HEK293 (cell line): ENCODE measurements at regions not wholly inside any gene's neighbourhood (a gene's known extent, or its start where the extent isn't known, plus 50 kb on each side); places are given as distances from the start of the nearest gene placed in this dataset.

Source experiments
- CTCF ChIA-PET: fragments of 350-600 bp; formaldehyde crosslinking; extraction: SDS; loops from one replicate; lab custom pipeline; 2021; ENCODE audit warnings: antibody characterized with exemption; lab: Yijun Ruan, JAX
- POLR2A ChIA-PET: fragments of 300-600 bp; formaldehyde crosslinking; extraction: SDS; loops from one replicate; lab custom pipeline; 2020; ENCODE audit warnings: antibody characterized with exemption, inconsistent platforms; lab: Yijun Ruan, JAX
- H3K27ac ChIP-seq: fragments of 200-500 bp; sonication (Bioruptor generic); 2 replicates; pipeline ENCODE4 v1.5.1; 2014; ENCODE audit warnings: low read depth, low read length, control low read depth, inconsistent platforms; ENCODE audit errors: extremely low read depth
- H3K36me3 ChIP-seq, 2 experiments: fragments of 200-500 bp in 1 of 2; sonication (Bioruptor generic) in 1 of 2; 1 replicate in 1 of 2; 2 replicates in 1 of 2; pipeline ENCODE4 v1.5.1; 2014 to 2017; ENCODE audit warnings: inconsistent platforms in 2 of 2, low read length in 2 of 2; ENCODE audit not compliant: control insufficient read depth in 2 of 2, insufficient read depth in 1 of 2
- H3K4me1 ChIP-seq: fragments of 200-500 bp; sonication (Bioruptor generic); 2 replicates; pipeline ENCODE4 v1.5.1; 2014; ENCODE audit warnings: mild to moderate bottlenecking, low read length, inconsistent platforms; ENCODE audit not compliant: control insufficient read depth, insufficient read depth
- H3K4me3 ChIP-seq: 2 replicates; pipeline ENCODE4 v1.5.1; 2011; ENCODE audit warnings: low read depth, mild to moderate bottlenecking, control low read depth, low read length, moderate library complexity
- H3K9me3 ChIP-seq: fragments of 200-500 bp; sonication (Bioruptor generic); 2 replicates; pipeline ENCODE4 v1.5.1; 2014; ENCODE audit warnings: low read depth, low read length, inconsistent platforms; ENCODE audit not compliant: control insufficient read depth, insufficient read depth
- KLF1 ChIP-seq: fragments of 450-650 bp; formaldehyde crosslinking; IDR thresholded peaks from 2 replicates; pipeline ENCODE4 v1.5.1; 2016; ENCODE audit warnings: missing biosample characterization, missing genetic modification characterization
- KLF9 ChIP-seq: fragments of 450-650 bp; formaldehyde crosslinking; IDR thresholded peaks from 2 replicates; pipeline ENCODE4 v1.5.1; 2016; ENCODE audit warnings: missing biosample characterization, missing genetic modification characterization, low read depth
- ZFHX2 ChIP-seq: fragments of 450-650 bp; formaldehyde crosslinking; conservative IDR thresholded peaks from 2 replicates; pipeline ENCODE4 v1.5.1; 2016; ENCODE audit warnings: missing biosample characterization, missing genetic modification characterization
- ZNF112 ChIP-seq: fragments of 450-650 bp; formaldehyde crosslinking; IDR thresholded peaks from 2 replicates; pipeline ENCODE4 v1.5.0; 2017; ENCODE audit warnings: missing biosample characterization, missing genetic modification characterization
- ZNF155 ChIP-seq: fragments of 450-650 bp; formaldehyde crosslinking; IDR thresholded peaks from 2 replicates; pipeline ENCODE4 v1.5.1; 2016; ENCODE audit warnings: missing biosample characterization, missing genetic modification characterization
- ZNF214 ChIP-seq: fragments of 450-650 bp; formaldehyde crosslinking; IDR thresholded peaks from 2 replicates; pipeline ENCODE4 v1.5.1; 2017; ENCODE audit warnings: missing biosample characterization, mild to moderate bottlenecking, missing genetic modification characterization, borderline replicate concordance
- ZNF24 ChIP-seq: fragments of 450-650 bp; formaldehyde crosslinking; IDR thresholded peaks from 2 replicates; pipeline ENCODE4 v1.5.1; 2016; ENCODE audit warnings: missing biosample characterization, missing genetic modification characterization
- ZNF248 ChIP-seq: fragments of 450-650 bp; formaldehyde crosslinking; IDR thresholded peaks from 2 replicates; pipeline ENCODE4 v1.5.1; 2017; ENCODE audit warnings: missing biosample characterization, missing genetic modification characterization
- ZNF292 ChIP-seq: fragments of 450-650 bp; formaldehyde crosslinking; IDR thresholded peaks from 2 replicates; pipeline ENCODE4 v1.5.1; 2016; ENCODE audit warnings: low read depth, missing biosample characterization, missing genetic modification characterization, borderline replicate concordance
- ZNF302 ChIP-seq: fragments of 450-650 bp; formaldehyde crosslinking; IDR thresholded peaks from 2 replicates; pipeline ENCODE4 v1.5.1; 2016; ENCODE audit warnings: missing biosample characterization, missing genetic modification characterization, low read depth
- ZNF391 ChIP-seq: fragments of 450-650 bp; formaldehyde crosslinking; IDR thresholded peaks from 2 replicates; pipeline ENCODE4 v1.5.1; 2016; ENCODE audit warnings: low read depth, missing biosample characterization, missing genetic modification characterization, borderline replicate concordance
- ZNF48 ChIP-seq: fragments of 450-650 bp; formaldehyde crosslinking; IDR thresholded peaks from 2 replicates; pipeline ENCODE4 v1.5.1; 2016; ENCODE audit warnings: missing biosample characterization, missing genetic modification characterization
- ZNF514 ChIP-seq: fragments of 450-650 bp; formaldehyde crosslinking; IDR thresholded peaks from 2 replicates; pipeline ENCODE4 v1.5.1; 2016; ENCODE audit warnings: missing biosample characterization, missing genetic modification characterization
- ZNF529 ChIP-seq: fragments of 450-650 bp; formaldehyde crosslinking; IDR thresholded peaks from 2 replicates; pipeline ENCODE4 v1.5.1; 2017; ENCODE audit warnings: missing genetic modification characterization, missing biosample characterization; ENCODE audit not compliant: insufficient replicate concordance
- ZNF555 ChIP-seq: fragments of 450-650 bp; formaldehyde crosslinking; conservative IDR thresholded peaks from 2 replicates; pipeline ENCODE4 v1.5.1; 2017; ENCODE audit warnings: missing biosample characterization, mild to moderate bottlenecking, missing genetic modification characterization, inconsistent platforms
- ZNF701 ChIP-seq: fragments of 450-650 bp; formaldehyde crosslinking; IDR thresholded peaks from 2 replicates; pipeline ENCODE4 v1.5.1; 2016; ENCODE audit warnings: missing biosample characterization, missing genetic modification characterization
- ZNF785 ChIP-seq: fragments of 450-650 bp; formaldehyde crosslinking; IDR thresholded peaks from 2 replicates; pipeline ENCODE4 v1.5.1; 2016; ENCODE audit warnings: missing biosample characterization, missing genetic modification characterization
- TF ChIP-seq, protein P1 (sequence below): IDR thresholded peaks from 2 replicates; pipeline ENCODE4 v1.6.1; 2011; ENCODE audit warnings: mild to moderate bottlenecking, low read depth, low read length, borderline replicate concordance
- TF ChIP-seq, protein P2 (sequence below): fragments of 450-650 bp; formaldehyde crosslinking; IDR thresholded peaks from 2 replicates; pipeline ENCODE4 v1.5.1; 2016; ENCODE audit warnings: missing biosample characterization, missing genetic modification characterization, borderline replicate concordance
- TF ChIP-seq, protein P3 (sequence below): fragments of 450-650 bp; formaldehyde crosslinking; IDR thresholded peaks from 2 replicates; pipeline ENCODE4 v1.5.1; 2016; ENCODE audit warnings: missing biosample characterization, missing genetic modification characterization
- TF ChIP-seq, protein P4 (sequence below): fragments of 450-650 bp; formaldehyde crosslinking; IDR thresholded peaks from 2 replicates; pipeline ENCODE4 v1.5.1; 2016; ENCODE audit warnings: missing biosample characterization, missing genetic modification characterization, borderline replicate concordance
- TF ChIP-seq, protein P5 (sequence below): sonication (generic); formaldehyde crosslinking; IDR thresholded peaks from 2 replicates; pipeline ENCODE4 v1.8.1; 2022; ENCODE audit warnings: mild to moderate bottlenecking, moderate library complexity, missing genetic modification reagents

DNA sequence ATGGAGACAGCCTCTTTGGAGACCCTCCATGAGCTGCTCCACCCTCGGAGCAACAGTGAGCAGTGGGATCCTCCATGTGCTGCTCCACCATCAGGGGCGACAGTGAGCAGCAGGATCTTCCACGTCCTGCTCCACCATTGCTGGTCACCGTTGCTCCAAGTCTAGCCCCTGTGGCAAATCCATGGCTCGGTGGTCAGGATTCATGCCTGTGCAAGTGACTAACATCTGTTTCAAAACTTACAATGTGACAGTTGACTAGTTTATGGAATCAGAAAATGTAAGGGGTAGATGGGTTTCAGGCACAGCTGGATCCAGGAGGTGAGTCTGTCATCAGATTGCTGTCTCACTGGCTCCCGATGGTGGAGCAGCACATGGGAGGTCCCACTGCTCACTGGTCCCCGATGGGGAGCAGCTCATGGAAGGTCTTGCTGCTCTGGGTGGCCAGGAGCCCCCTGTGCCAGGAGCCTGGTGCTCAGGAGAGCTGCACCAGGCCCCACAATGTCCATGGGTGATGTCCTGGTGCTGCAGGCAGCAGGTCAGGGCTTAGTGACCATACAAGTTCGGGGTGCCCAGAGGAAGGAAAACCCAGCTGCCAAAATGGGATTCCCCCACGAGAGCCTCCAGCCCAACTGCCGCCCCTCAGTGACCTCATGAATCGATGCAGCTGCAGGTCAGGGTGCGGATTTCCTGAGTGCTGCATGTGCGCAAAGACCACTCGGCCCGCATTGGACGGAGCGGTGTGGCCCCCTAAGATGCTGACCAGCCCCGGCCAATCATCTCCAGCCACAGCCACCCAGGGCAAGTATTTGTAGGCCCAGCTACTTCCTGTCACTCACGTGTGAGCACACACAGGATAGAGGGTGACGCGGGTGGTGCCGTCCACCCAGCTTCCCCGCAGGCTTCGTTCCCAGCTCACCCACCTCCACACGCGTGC, 116.5 kb upstream of the OTOS start:
- ChIA-PET CTCF (interaction anchor here (0.7 kb wide), 1 partner anchor 53 kb away, joined by 3 read pairs; no protein-coding TSS in a partner anchor), POLR2A (no interaction called here)
- no peaks in the 10 kb centered on the region for H3K9me3 ChIP-seq
- H3K36me3 ChIP-seq: no peaks in the 10 kb centered on the region
- no peak overlapping the region for H3K4me3 ChIP-seq
- H3K27ac ChIP-seq: no peak overlapping the region
- TF ChIP-seq, protein P1, sequence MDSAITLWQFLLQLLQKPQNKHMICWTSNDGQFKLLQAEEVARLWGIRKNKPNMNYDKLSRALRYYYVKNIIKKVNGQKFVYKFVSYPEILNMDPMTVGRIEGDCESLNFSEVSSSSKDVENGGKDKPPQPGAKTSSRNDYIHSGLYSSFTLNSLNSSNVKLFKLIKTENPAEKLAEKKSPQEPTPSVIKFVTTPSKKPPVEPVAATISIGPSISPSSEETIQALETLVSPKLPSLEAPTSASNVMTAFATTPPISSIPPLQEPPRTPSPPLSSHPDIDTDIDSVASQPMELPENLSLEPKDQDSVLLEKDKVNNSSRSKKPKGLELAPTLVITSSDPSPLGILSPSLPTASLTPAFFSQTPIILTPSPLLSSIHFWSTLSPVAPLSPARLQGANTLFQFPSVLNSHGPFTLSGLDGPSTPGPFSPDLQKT: no peak
- TF ChIP-seq ZNF155 (tag by site-specific recombination) (no peak), ZNF24 (tag by site-specific recombination) (no peak), ZNF529 (no peak), ZNF48 (no peak), ZNF514 (tag by site-specific recombination) (no peak), ZNF391 (tag by site-specific recombination) (no peak), ZNF214 (tag by site-specific recombination) (no peak), ZNF112 (tag by site-specific recombination) (no peak), ZNF701 (tag by site-specific recombination) (no peak), ZNF555 (tag by site-specific recombination) (no peak), ZNF302 (no peak), ZNF292 (no peak), ZNF785 (tag by site-specific recombination) (no peak), KLF9 (tag by site-specific recombination) (no peak)
- TF ChIP-seq, protein P2, sequence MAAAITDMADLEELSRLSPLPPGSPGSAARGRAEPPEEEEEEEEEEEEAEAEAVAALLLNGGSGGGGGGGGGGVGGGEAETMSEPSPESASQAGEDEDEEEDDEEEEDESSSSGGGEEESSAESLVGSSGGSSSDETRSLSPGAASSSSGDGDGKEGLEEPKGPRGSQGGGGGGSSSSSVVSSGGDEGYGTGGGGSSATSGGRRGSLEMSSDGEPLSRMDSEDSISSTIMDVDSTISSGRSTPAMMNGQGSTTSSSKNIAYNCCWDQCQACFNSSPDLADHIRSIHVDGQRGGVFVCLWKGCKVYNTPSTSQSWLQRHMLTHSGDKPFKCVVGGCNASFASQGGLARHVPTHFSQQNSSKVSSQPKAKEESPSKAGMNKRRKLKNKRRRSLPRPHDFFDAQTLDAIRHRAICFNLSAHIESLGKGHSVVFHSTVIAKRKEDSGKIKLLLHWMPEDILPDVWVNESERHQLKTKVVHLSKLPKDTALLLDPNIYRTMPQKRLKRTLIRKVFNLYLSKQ: no peak
- TF ChIP-seq, protein P3, sequence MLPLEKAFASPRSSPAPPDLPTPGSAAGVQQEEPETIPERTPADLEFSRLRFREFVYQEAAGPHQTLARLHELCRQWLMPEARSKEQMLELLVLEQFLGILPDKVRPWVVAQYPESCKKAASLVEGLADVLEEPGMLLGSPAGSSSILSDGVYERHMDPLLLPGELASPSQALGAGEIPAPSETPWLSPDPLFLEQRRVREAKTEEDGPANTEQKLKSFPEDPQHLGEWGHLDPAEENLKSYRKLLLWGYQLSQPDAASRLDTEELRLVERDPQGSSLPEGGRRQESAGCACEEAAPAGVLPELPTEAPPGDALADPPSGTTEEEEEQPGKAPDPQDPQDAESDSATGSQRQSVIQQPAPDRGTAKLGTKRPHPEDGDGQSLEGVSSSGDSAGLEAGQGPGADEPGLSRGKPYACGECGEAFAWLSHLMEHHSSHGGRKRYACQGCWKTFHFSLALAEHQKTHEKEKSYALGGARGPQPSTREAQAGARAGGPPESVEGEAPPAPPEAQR (tag by site-specific recombination): no peak
- no peaks in the 10 kb centered on the region for H3K4me1 ChIP-seq

DNA sequence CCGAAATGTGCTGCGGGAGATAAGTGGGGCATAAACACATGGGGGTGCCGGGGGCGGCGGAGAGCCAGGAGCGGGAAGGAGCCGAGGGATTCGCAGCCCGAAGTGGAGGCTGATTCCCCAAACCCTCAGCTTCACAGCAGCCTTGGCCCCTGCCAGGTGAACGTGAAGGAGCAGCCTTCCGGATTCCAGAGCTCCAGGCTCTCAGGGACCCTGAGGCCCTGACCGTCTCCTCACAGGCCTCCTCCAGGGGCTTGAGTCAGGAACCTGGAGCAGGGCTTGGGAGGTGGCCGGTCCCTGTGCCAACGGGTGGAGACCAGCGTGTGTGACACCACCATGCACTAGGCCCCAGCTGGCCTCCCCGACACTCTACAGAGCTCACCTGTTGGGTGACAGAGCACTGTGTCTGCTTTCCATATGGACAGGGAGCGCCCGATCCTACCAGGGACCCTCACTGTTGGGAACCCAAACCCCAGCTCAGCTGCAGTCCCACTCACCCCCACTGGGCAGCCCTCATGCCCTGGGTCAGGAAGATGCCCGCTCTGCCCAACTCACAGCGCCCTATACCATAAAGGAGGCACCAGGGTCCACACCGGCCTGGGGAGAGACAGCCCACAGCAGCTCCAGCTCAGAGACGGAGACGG, 117.6 kb upstream of the OTOS start:
- Histone ChIP-seq H3K27ac (no peak overlapping the region), H3K9me3 (no peaks in the 10 kb centered on the region), H3K36me3 (no peaks in the 10 kb centered on the region), H3K4me3 (no peak overlapping the region), H3K4me1 (no peaks in the 10 kb centered on the region)
- TF ChIP-seq, protein P4, sequence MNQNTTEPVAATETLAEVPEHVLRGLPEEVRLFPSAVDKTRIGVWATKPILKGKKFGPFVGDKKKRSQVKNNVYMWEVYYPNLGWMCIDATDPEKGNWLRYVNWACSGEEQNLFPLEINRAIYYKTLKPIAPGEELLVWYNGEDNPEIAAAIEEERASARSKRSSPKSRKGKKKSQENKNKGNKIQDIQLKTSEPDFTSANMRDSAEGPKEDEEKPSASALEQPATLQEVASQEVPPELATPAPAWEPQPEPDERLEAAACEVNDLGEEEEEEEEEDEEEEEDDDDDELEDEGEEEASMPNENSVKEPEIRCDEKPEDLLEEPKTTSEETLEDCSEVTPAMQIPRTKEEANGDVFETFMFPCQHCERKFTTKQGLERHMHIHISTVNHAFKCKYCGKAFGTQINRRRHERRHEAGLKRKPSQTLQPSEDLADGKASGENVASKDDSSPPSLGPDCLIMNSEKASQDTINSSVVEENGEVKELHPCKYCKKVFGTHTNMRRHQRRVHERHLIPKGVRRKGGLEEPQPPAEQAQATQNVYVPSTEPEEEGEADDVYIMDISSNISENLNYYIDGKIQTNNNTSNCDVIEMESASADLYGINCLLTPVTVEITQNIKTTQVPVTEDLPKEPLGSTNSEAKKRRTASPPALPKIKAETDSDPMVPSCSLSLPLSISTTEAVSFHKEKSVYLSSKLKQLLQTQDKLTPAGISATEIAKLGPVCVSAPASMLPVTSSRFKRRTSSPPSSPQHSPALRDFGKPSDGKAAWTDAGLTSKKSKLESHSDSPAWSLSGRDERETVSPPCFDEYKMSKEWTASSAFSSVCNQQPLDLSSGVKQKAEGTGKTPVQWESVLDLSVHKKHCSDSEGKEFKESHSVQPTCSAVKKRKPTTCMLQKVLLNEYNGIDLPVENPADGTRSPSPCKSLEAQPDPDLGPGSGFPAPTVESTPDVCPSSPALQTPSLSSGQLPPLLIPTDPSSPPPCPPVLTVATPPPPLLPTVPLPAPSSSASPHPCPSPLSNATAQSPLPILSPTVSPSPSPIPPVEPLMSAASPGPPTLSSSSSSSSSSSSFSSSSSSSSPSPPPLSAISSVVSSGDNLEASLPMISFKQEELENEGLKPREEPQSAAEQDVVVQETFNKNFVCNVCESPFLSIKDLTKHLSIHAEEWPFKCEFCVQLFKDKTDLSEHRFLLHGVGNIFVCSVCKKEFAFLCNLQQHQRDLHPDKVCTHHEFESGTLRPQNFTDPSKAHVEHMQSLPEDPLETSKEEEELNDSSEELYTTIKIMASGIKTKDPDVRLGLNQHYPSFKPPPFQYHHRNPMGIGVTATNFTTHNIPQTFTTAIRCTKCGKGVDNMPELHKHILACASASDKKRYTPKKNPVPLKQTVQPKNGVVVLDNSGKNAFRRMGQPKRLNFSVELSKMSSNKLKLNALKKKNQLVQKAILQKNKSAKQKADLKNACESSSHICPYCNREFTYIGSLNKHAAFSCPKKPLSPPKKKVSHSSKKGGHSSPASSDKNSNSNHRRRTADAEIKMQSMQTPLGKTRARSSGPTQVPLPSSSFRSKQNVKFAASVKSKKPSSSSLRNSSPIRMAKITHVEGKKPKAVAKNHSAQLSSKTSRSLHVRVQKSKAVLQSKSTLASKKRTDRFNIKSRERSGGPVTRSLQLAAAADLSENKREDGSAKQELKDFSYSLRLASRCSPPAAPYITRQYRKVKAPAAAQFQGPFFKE (tag by site-specific recombination): no peak
- TF ChIP-seq ZFHX2 (tag by site-specific recombination) (no peak), KLF1 (no peak), ZNF248 (tag by site-specific recombination) (no peak)
- TF ChIP-seq, protein P5, sequence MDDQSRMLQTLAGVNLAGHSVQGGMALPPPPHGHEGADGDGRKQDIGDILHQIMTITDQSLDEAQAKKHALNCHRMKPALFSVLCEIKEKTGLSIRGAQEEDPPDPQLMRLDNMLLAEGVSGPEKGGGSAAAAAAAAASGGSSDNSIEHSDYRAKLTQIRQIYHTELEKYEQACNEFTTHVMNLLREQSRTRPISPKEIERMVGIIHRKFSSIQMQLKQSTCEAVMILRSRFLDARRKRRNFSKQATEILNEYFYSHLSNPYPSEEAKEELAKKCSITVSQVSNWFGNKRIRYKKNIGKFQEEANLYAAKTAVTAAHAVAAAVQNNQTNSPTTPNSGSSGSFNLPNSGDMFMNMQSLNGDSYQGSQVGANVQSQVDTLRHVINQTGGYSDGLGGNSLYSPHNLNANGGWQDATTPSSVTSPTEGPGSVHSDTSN (CRISPR knock-in tag): no peak
- ChIA-PET POLR2A (no interaction called here), CTCF (no interaction called here)
